ENCODE measurements at regions not wholly inside any gene's neighbourhood (a gene's known extent, or its start where the extent isn't known, plus 50 kb on each side); places are given as distances from the start of the nearest gene placed in this dataset.
"Not testable (repeated sequence)": the region's sequence is repeated elsewhere in the genome, so short reads cannot be mapped to it uniquely, and the experiment has no call there.

DNA sequence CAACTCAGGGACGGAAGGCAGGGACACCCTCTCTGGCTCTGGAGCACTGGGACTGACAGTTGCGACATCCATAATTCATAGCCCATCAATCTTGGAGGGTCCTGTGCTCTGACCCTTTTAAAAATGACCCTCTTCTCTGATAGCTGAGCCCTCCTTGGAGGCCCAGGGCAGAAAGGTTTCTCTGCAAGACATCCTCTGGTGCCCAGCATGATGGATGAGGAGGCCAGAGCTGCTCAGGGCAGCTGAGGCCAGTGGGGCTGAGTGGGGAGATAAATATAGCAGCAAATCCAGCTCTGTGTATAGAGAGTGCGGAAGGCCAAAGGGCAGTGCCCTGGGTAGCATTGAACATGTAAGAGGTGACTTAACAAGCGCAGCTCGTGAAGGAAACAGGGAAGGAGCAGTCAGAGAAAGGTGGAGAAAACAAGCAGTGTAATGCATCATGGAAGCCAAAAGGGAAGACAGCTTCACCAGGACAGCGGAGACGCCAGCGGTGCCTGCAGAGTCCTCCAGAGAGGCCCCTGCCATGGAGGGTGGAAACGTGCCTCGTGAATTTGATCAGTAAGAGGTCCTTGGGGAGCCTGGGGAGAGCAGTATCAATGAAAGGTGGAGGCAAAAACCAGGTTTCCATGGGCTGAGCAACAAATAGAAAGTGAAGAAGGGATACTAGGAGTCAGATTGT, 50.4 kb upstream of the FMOD start:
- no peak for DNase-seq (ENCODE audit: low spot score)

DNA sequence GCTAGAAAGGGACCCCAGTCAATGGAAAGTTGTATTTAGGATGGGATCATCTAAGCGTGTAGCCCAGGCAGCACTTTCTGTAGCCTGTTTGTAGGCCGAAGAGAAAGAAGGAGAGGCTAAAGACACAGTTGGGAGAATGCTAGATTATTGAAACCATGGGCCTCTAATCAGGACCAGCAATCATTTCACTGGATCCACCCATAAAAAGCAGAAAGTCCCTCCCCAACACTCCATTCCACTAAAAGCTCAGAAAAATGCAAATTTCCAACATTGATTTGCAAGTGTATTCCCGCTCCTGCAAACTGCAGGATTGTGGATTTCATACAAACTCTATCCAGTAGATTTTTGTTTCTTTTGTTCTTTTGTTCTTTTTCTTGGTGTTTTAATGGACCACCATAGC, 51.2 kb upstream of the FMOD start:
- DNase-seq (ENCODE audit: low spot score) = no peak

DNA sequence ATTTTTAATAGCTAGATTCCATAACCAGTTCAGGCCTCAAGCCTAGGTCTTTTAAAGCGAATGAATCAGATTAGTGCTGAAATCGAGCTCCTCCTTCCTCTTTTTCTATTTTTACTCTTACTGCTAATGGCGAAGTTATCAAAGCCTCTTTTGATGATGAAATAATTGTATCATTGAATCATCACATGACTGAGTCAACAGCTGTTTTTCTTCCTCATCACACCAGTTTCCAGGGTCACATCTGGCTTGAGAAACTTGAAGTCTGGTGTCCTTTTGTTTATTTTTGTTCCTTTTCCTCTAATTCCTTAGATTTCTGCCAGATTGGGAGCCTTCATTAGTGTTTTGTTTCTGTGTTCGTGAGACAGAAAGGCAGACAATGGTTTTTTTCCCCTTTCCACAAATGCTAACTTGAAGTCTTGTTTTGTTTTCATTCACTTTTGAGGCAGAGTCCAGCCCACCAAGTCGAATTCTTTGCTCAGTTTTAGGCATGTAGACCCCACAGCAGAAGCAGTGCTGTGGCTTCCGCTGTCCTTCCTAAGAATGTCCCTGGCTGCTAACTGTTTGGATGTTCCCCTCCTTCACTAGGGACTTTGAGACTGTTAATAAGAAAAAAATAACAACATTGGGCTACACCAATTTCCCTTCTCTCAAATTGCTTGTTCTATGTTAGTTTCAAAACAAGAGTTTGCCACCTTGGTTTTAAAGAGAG, 51.9 kb upstream of the FMOD start:
- DNase-seq (ENCODE audit: low spot score) = peak; percentile 78

DNA sequence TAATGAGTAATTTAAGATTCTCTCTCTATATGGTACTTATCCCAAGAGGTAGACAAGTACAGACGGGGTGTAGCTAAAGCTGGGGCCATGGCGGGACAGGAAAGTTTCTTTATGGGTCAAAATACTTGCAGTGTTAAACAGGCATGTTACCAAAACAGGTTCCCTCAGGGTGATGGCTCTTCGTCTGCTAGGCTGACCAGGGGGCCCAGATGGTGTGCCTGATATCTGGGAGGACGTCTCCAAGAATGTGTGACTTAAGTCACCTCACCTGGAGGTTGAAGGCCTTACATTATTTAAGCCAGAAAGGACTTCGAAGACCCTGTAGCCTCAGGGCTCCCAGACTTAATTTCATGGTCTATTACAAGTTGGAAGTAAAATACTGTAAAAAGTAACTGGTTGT, 52.7 kb upstream of the FMOD start:
- DNase-seq (ENCODE audit: low spot score) = no peak

DNA sequence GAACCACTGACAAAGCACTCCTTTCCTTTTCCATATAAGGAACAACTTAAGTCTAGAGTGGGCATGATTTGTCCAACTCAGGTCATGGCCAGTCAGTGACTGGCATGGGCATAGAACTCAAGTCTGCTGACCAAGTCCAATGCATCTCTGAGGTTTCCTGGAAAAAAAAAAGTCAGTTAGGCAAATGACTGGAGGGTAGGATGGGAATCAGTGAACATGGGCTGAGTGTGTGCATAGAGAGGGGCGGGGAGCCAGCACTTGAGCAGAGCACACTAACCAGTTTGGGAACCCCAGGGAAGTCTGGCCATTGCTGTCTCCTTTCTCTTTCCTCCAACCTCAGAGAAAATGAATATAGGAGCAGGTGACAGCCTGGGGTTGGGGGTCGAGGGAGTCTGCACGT, 53.6 kb upstream of the FMOD start:
- no peak for DNase-seq (ENCODE audit: low spot score)

DNA sequence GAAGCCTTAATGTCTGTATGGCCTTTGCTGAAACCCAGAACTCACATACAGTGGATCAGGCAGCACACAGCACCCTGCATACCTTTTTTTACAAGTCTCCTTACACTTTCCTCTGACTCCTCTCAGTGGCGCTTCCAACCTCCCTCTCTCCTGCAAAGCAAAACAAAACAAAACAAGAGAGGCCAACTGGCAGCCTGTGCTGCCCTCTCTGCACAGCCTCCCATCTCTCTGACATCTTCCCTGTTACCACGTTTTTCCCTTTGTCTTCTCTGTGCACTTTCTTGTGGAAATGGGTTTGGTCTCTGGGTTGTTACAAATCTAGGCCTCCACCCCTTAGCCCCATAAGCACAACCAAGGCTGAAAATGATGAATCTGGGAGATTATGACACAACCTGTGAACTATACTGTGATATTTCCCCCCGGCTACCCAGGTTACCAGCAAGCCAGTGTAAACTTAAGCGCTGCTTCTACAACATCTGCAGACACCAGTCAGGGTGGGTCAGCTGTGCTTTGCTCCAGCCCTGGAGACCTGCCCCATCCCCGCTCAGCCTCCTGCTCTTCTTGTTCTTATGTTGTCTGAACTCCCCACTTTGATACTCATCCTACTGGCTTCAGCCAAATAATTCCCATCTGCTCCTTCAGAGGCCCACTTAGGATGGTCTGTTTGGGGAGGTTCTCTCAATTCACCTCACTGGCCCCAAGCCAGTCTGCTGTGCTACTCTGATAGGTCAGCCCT, 54.9 kb upstream of the FMOD start:
- no peak for DNase-seq (ENCODE audit: low spot score)

DNA sequence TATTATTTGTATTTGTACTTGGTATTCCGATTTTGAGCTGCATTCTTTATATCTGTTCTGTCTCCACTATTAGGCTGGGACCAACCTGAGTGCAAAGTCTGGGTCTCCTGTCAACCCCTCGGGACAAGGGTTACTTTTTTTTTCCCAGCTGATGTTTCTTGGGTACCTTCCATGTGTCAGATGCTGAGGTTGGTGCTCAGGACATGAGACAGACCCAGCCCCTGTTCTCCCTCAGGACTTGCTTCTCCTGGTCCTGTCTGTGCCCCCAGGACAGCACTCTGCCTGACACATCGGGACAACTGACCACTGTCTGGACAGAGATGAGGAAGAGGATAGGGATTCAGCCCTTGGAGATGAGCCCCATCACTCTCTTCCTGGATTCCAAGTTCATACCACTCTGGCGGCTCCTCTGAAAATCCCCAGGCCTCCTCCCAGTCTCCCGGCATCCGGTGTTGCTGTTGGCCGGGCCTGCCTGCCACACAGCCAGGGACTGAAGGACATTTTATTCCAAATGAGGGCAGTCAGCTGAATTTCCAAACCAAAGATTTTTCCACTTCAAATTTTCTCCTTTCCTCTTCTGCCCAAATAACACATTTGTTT, 55.6 kb upstream of the FMOD start:
- peak; percentile 77 for DNase-seq (ENCODE audit: low spot score)

DNA sequence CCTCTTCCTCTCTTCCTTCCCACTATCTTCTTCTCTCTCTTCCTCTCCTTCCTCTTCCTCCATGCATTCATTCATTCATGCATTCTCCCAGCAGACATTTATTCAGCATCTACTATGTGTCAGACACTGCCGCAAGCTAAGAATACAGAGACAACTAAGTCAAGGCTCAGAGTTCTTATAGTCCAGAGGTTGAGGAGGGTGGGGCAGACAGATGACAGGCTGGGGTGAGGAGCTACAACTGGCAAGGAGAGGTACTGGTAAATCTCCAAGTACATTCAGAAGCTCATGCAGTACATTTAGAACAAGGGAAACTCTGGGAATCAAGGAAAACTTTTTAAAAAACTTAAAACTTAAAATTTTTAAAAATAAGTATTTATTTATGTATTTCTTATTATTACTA, 56.4 kb upstream of the FMOD start:
- DNase-seq (ENCODE audit: low spot score) = no peak

DNA sequence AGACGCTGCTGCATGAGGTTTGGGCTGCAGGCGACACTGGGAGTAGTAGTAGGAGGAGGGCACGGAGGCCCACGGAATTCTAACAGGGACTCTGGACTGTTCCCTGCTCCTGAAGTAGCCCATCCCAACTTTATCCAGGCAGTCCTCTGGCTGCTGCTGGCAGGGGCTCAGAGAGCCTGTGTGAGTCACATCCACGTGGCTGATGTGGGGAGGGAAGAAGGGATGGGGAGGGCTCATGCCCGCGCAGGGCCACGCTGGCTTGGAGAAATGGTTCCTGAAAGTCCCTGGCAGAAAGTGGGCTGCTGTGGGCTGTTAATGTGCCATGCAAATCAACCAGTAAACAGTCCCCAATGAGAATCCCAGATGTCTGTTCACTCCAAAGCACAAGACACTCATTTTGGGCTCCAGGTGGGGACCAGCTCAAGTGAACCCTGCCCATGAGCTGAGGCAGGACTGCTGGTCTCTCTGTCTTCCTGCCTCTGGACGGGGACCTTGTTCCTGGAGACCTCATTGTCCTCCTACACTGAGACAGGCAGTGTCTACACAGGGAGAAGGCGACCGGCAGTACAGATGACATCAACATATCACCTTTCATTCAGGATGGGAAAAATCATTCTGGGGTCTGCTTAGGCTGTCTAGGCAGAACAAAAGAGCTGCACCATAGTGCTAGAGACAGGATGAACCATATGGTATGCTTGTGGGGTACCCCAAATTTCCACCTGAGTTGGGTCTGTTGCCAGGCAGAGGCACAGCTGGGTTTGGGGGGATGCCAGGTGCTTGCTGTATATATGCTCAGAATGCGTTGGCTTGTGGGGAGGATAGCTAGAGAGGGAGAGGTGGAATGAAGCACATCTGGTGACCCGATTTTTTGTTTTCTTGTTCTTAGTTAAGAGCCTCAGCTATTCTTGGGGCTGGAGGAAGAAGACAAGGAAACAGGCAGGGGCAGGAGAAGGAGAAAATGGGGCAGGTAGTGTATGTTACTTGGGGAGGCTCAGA, 57.9 kb upstream of the FMOD start:
- DNase-seq (ENCODE audit: low spot score) = peak; percentile 89

DNA sequence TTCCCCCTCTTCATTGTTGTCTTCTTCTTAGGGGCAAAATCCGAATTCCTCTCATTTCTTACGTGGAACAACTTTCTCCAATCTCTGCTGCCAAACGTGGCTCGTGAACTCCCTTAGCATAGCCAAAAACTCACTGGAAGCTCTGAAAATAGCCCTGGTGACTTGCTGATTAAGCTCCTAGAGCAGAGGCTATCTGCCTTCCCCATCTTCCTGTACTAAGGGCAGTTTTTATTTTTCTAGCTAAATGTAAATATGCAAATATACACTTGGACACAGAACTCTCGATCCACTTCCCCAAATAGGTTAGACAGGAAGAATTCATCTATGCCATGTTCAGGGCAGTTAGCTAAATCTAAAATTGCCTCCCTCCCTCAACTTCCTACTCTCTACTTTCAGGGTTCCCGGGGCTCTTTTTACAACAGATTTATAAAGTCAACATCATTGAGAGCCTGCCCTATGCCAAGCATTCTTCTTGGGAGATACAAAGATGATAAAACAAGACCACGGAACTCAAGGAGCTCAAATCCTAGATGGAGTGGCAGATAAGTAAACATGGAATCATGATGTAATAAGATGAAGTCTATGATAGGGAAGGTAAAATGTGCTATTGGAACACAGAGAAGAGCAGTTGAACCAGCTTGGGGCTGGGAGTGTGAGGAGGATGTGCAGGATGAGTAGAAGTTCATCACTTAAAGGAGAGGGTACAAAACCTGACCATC, 59.4 kb upstream of the FMOD start:
- no peak for DNase-seq (ENCODE audit: low spot score)

DNA sequence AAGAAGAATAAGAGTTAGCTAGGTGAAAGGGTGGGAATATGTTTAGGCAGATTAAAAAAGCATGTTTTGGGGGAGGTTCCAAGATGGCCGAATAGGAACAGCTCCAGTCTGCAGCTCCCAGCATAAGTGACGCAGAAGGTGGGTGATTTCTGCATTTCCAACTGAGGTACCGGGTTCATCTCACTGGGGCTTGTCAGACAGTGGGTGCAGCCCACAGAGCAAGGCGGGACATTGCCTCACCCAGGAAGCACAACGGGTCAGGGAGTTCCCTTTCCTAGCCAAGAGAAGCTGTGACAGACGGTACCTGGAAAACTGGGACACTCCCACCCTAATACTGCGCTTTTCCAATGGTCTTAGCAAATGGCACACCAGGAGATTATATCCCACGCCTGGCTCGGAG, 60.5 kb upstream of the FMOD start:
- DNase-seq (ENCODE audit: low spot score) = not testable (repeated sequence)

DNA sequence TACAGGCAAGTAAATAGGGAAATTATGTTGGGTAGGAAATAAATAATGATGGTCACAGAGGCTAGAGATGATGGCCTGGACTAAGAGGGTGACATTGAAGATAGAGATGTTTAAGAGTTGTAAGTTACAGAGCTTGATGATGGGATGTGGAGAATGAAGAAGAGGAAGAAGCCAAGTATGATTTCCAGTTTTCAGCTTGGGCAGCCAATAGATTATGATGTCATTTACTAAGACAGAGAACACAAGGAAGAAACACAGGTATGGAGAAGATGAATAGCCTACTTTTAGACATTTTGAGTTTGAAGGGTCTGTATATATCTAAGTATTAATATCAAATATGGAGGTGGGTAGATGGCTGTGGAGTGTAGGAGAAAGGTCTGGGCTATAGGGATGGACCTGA, 56.0 kb upstream of the PRELP start:
- no peak for DNase-seq (ENCODE audit: low spot score)

DNA sequence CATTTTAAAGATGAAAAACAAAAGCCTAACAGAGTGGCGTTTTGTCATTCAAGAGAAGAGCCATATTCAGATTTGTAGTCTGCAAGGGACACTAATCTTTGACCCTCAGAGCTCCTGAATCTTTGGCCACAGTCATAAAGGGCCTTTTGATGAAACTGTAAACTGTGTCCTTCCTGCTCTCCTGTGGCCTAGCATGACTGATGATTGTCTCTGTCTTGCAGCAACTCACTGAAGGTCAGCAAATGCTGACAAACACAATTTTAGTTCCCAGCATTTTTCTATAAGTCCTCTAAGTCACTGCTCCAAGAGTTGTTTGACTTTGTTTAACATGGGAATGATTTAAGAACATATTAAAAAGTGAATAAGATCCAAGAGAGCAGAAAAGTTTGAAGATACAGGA, 55.3 kb upstream of the PRELP start:
- no peak for DNase-seq (ENCODE audit: low spot score)

DNA sequence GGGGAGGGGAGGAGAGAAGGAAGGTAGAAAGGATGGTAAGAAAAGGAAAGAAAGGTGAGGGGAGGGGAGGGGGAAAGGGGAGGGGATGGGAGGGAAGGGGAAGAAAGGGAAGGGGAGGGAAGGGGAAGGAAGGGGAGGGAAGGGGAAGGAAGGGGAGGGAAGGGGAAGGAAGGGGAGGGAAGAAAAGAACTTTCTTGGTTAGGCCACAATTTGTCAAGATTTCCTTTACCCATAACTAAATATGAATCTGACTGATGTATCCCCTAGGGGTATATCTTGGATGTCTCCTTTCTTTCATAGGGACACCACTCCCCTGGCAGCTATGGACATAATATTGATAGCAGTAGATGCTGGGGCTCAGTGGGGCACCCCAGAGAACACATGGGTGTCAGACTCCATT, 54.4 kb upstream of the PRELP start:
- no peak for DNase-seq (ENCODE audit: low spot score)

DNA sequence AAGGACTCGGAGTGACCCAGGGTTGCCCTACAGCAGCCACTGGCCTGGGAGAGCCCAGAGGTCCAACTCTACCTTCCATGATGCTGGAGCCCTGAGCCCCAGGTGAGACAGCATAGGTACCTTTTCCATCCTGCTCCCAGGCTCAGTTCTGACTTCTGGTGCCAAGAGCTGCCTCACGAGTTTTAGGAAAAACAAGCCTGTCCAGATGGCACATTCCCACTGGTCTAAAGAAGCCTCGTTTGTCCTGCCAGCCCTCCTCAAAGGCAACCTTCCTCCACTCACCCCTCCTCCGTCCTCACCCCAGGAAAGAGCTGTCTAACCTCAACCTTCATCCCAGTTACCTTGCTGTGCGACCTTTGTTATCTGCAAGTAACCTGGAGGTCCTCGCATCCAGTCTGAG, 53.5 kb upstream of the PRELP start:
- DNase-seq (ENCODE audit: low spot score) = no peak

DNA sequence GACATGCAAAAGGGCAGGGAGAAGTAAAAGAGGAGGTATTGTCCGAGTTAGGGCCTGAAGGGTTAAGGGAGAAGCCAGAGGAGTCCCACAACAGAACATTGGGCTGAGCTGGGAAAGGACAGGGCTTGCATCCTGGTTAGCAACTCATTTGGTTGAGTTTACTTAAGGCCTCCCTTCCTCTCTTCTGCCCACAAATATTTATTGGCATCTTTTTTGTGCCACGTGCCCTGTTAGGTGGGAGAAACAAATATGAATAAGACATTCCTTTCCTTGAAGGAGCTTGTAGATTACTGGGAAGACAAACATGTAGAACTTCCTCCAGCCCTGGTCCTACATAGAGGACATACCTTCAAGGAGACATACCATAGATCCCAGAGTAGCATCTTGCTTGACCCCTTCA, 53.0 kb upstream of the PRELP start:
- peak; percentile 74 for DNase-seq (ENCODE audit: low spot score)

DNA sequence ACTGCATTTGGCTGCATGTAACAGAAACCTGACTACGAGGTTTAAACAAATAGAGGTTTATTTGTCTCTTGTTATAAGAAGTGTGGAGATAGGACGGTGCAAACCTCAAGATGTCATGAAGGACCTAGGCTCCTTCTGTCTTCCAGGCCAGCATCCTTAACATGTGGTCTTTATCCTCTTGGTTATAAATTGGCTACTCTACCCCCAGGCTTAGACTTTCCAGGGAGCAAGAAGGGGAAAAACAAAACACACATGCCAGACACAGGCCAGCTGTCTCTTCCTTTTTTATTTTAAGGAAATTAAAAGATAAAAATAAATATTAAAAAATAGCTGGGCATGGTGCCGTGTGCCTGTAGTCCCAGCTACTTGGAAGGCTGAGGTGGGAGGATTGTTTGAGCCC, 51.3 kb upstream of the PRELP start:
- DNase-seq (ENCODE audit: low spot score) = no peak

DNA sequence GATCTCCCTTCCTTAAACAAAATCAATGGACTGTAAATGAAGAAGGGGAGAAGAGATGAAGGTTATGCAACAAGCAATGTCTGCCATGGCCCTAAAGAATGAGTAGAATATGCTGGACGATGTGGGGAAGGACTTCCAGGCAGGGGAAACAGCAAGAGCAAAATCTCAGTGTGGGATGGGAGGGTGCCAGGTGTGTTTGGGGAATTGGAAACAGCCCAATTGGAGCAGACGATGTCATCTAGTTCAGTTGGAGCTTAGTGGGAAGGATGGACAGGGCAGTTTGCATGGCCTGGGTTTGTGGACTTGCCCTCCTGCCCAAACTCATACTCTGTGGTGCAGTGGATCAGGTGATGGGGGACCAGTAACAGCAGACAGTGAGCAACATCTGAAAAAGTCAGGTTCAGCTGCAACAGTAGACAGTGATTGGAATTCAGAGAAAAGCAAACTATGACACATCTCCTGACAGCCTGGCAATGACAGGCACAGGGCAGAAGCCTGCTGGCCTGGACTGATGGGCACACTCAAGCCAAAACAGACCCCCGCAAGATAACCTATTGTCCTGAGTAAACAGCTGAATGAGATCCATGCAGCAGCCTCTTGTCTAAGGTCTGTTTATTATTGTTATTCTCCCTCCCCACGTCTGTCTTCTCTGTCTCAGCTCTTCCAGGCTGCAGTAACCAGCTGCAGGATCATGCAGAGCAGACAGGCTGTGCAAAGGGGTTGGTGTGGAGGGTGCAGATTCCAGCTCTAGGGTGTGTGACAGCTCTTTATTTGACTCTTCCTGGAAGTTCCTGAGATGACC, 50.5 kb upstream of the PRELP start:
- no peak for DNase-seq (ENCODE audit: low spot score)

DNA sequence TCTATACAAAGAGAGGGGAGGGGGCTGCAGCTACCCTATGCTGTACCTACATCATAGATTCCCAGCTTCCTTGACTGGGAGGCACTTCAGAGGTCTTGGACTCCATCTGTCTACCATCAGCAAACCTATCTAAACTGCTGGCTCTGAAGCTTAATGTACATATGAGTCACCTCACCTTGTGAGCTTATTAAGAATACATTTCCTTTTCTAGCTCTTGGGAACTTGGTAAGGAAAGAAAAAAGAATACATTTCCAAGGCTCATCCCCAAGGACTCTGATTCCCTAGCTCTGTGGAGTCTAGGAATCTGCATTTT, 50.0 kb upstream of the PRELP start:
- DNase-seq (ENCODE audit: low spot score) = no peak

Data from GM03348 (cell line).